ENCODE measurements at regions not wholly inside any gene's neighbourhood (a gene's known extent, or its start where the extent isn't known, plus 50 kb on each side); places are given as distances from the start of the nearest gene placed in this dataset.

DNA sequence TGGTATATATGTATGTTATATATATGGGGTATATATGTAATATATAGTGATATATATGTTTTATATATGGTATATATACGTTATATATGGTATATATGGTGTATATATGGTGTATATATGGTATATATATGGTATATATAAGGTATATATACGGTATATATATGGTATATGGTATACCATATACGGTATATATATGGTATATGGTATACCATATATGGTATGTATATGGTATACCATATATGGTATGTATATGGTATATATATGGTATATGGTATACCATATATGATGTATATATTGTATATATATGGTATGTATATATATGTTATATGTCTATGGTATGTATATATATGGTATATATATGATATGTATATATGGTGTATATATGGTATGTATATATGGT, 447.7 kb upstream of the USP24 start:
- Histone ChIP-seq H3K27ac (ENCODE audit: low read length) (no peak overlapping the region), H3K4me1 (ENCODE audit: control insufficient read depth, insufficient read depth, low read length) (no peaks in the 10 kb centered on the region), H3K4me3 (ENCODE audit: low read length) (no peak overlapping the region), H3K27me3 (ENCODE audit: control insufficient read depth, insufficient read depth) (no peaks in the 10 kb centered on the region), H3K9me3 (ENCODE audit: control insufficient read depth, low read length) (no peaks in the 10 kb centered on the region)
- intact Hi-C loops (cut with DNase I), result no loop called here
- ATAC-seq (no peak), DNase-seq (no peak)
- 91% methylated on average over 3 of the region's 3 CpGs for WGBS

DNA sequence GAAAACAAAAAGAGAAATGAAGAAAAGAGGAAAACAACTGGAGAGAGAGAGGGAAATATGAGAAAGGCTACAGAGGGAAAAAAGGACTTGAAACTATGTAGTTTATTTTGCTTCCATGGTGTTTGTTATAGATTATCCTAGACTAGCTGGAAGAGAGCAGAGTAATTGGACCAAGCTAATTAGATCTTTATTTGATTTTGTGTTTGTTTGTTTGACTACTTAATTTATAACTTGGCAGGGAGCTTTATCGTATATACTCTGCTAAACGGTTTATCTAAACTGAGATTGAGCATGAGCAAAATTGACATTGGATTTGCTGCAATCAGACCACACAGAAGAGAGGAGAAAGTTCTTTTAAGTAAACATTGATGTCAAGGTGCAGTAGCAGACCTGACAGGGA, 443.8 kb upstream of the USP24 start:
- no peak for ATAC-seq
- Histone ChIP-seq H3K4me1 (ENCODE audit: control insufficient read depth, insufficient read depth, low read length) (no peaks in the 10 kb centered on the region), H3K9me3 (ENCODE audit: control insufficient read depth, low read length) (no peaks in the 10 kb centered on the region), H3K27ac (ENCODE audit: low read length) (no peak overlapping the region), H3K27me3 (ENCODE audit: control insufficient read depth, insufficient read depth) (no peaks in the 10 kb centered on the region), H3K4me3 (ENCODE audit: low read length) (no peak overlapping the region)
- no peak for DNase-seq
- 81% methylated on average over 2 of the region's 2 CpGs for WGBS
- intact Hi-C loops (cut with DNase I), result no loop called here

DNA sequence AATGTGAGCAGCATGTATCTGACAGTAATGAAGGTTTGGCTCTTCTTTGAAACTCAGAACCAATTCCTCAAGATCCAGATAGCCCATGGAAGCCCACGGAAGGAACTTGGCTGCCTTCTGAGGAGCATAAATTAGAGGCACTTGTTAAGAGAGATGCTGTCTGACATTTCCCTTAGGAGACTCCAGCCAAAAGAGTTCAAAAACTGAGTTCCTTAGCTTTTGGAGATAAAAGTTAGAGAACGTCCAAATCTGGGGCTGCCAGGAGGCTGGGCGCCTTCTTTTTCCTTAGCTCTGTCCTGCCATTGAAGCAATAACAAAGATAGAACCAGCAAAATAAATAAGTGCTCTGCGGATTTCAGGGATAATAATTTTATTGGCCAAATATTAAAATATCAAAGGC, 439.6 kb upstream of the USP24 start:
- 57% methylated on average over 4 of the region's 4 CpGs for WGBS
- ATAC-seq, result peak; percentile 57 to 83
- no peak overlapping the region for H3K27ac ChIP-seq (ENCODE audit: low read length)

DNA sequence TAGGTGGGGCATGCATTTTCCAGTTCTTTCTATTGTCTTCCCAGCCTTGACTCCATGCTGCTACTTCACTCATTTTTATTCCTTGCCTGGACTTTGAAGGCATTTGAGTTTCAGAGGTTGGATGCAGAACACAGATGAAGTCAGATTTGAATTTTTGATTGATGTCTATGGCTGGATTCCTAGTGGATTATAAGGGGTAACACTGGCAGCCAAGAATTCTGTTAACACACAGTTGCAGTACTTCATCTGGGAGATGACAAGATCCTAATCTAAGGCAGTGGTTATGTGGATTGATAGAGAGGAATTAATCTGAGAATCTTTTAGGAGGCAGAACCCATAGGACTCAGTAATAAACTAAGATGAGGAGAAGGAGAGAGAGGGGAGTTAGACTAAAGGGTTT, 439.0 kb upstream of the USP24 start:
- Histone ChIP-seq H3K27ac (ENCODE audit: low read length) (no peak overlapping the region), H3K27me3 (ENCODE audit: control insufficient read depth, insufficient read depth) (no peaks in the 10 kb centered on the region), H3K4me1 (ENCODE audit: control insufficient read depth, insufficient read depth, low read length) (no peaks in the 10 kb centered on the region), H3K4me3 (ENCODE audit: low read length) (no peak overlapping the region), H3K9me3 (ENCODE audit: control insufficient read depth, low read length) (no peaks in the 10 kb centered on the region)
- intact Hi-C loops (cut with DNase I), result no loop called here
- ATAC-seq (peak in 1 of 2 donors; percentile 17), DNase-seq (no peak)

More for the DNA sequence above, 439.6 kb upstream of the USP24 start:
- peak in 2 of 3 donors; percentile 16 to 76 for DNase-seq
- Histone ChIP-seq H3K9me3 (ENCODE audit: control insufficient read depth, low read length) (no peaks in the 10 kb centered on the region), H3K27me3 (ENCODE audit: control insufficient read depth, insufficient read depth) (no peaks in the 10 kb centered on the region), H3K4me3 (ENCODE audit: low read length) (no peak overlapping the region), H3K4me1 (ENCODE audit: control insufficient read depth, insufficient read depth, low read length) (no peaks in the 10 kb centered on the region)
- intact Hi-C loops (cut with DNase I), result no loop called here

DNA sequence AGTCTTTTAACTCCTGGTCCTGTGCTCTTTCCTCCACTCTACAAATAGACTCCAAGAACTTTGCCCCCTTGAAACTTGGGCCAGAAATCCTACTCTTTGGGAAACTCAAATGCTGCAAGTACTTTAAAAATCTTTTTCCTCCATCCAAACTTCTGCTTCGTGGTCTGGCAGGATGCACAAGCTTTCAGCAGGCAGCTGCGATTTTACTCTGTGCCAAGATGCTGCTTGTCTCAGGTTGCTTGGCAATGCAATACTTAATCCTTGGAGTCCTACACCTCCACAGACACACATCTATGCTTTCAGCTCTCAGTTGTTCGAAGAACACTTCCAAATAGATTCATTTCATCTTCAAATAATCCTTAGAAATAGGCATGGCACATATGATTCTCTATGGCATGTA, 435.3 kb upstream of the USP24 start:
- Histone ChIP-seq H3K4me1 (ENCODE audit: control insufficient read depth, insufficient read depth, low read length) (no peaks in the 10 kb centered on the region), H3K9me3 (ENCODE audit: control insufficient read depth, low read length) (no peaks in the 10 kb centered on the region), H3K4me3 (ENCODE audit: low read length) (no peak overlapping the region), H3K27ac (ENCODE audit: low read length) (no peak overlapping the region), H3K27me3 (ENCODE audit: control insufficient read depth, insufficient read depth) (no peaks in the 10 kb centered on the region)
- DNase-seq, result no peak
- intact Hi-C loops (cut with DNase I), result no loop called here
- WGBS, result 51% methylated on average over 3 of the region's 3 CpGs
- no peak for ATAC-seq

DNA sequence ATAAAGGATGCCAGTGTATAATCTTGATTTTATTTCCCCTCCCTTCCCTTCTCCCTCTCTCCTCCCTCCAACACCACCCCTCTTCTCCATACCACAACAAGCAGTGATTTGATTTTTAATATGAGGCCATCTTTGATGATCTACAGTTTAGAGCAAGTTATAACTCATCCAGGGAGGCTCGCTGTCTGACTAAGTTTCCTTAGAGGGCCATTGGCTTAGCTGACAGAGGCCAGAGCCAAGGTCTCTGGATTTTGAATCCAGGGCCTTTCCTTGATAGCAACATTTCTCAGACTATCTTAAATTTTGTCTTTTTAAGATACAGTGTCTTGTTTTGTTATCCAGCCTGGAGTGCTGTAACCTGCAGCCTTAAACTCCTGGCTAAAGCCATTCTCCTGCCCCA, 431.0 kb upstream of the USP24 start:
- Histone ChIP-seq H3K4me1 (ENCODE audit: control insufficient read depth, insufficient read depth, low read length) (no peaks in the 10 kb centered on the region), H3K27ac (ENCODE audit: low read length) (no peak overlapping the region), H3K27me3 (ENCODE audit: control insufficient read depth, insufficient read depth) (no peaks in the 10 kb centered on the region), H3K9me3 (ENCODE audit: control insufficient read depth, low read length) (no peaks in the 10 kb centered on the region), H3K4me3 (ENCODE audit: low read length) (no peak overlapping the region)
- WGBS, result 79% methylated on average over 1 of the region's 1 CpG
- ATAC-seq, result no peak
- intact Hi-C loops (cut with DNase I), result no loop called here
- DNase-seq, result no peak

DNA sequence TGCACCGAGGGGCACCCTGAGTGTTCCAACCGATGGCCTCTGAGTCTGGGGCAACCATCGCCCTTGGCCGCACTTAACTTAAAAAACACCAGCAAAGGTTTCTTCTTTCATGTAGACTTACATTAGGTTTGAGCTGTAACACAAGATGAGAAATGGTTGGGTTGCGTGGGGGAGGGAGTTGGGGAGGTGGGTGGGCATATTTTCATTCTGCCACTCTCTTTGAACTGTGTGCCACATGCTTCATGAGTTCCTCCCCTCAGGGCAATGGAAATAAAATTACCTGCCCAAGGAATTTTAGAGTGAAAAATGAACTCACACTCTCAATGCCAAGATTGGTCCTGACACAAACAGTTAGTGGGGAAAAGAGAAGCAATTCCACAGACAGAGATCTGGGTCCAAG, 430.1 kb upstream of the USP24 start:
- H3K9me3 ChIP-seq (ENCODE audit: control insufficient read depth, low read length), result no peaks in the 10 kb centered on the region
- no peaks in the 10 kb centered on the region for H3K27me3 ChIP-seq (ENCODE audit: control insufficient read depth, insufficient read depth)
- no peak overlapping the region for H3K27ac ChIP-seq (ENCODE audit: low read length)
- WGBS, result over 99% methylated on average over 5 of the region's 5 CpGs
- DNase-seq (no peak), ATAC-seq (no peak)
- intact Hi-C loops (cut with DNase I), result no loop called here
- no peak overlapping the region for H3K4me3 ChIP-seq (ENCODE audit: low read length)
- no peaks in the 10 kb centered on the region for H3K4me1 ChIP-seq (ENCODE audit: control insufficient read depth, insufficient read depth, low read length)

DNA sequence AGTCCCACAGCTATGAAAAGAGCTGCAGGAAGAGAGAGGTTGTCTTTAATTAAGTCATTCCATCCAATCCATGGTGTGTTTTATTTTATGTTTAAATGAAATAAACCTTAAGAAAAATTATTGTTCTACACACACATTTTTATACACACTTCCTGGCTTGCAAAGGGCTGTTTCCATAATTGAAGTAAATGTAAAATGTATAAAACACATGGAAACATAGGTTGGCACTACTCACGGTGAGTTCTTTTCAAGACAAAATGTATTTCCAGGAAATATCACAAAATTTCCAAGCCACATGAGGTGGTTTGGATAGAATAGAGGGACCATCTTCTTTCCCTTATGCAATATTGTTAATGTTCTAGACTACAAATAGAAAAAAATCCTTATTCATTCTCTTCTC, 426.8 kb upstream of the USP24 start:
- no peak for ATAC-seq
- DNase-seq, result no peak
- H3K27me3 ChIP-seq (ENCODE audit: control insufficient read depth, insufficient read depth), result no peaks in the 10 kb centered on the region
- no peaks in the 10 kb centered on the region for H3K9me3 ChIP-seq (ENCODE audit: control insufficient read depth, low read length)
- intact Hi-C loops (cut with DNase I), result no loop called here
- H3K4me3 ChIP-seq (ENCODE audit: low read length), result no peak overlapping the region
- WGBS, result 85% methylated on average over 1 of the region's 1 CpG
- H3K27ac ChIP-seq (ENCODE audit: low read length), result no peak overlapping the region
- H3K4me1 ChIP-seq (ENCODE audit: control insufficient read depth, insufficient read depth, low read length), result no peaks in the 10 kb centered on the region

DNA sequence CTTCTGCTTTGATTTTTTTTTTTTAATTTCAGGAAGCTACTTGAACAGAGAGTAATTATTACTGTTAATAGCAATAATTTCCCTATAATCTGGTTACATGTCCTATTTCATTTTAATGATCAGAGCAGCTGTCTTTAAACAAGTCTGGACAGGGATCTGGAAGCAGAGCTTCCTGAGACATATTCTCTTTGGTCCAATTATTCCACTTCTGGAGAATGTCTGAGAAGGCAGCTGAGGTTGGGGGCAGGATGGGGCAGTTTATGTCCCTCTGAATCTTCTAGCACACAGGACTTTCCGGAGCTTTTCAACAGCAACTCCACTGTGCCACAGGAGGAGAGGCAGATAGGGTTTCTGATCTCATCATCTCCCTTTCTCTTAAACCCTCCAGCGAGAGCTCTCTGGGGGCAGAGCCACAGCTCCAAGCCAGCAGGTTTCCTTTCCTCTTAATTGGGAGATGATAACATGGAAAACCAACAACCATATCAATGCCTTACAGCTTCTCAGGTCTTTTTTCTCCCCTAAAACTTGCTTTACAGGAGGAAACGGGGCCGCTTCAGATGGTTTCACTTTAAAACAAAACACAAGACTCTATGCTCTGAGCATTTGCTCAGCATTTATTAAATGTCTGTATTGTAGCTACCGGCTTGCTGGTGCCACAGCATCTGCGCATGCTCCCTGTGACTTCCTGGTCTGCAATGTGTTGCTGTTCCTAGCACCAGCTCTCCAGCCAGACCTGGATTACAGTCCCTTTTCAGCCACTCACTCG, 425.7 kb upstream of the USP24 start:
- peak; percentile 84 to 90 (median 86) for DNase-seq
- Histone ChIP-seq H3K4me3 (ENCODE audit: low read length) (peak overlapping the region; percentile 58), H3K27ac (ENCODE audit: low read length) (peak overlapping the region; percentile 63), H3K4me1 (ENCODE audit: control insufficient read depth, insufficient read depth, low read length) (no peaks in the 10 kb centered on the region), H3K9me3 (ENCODE audit: control insufficient read depth, low read length) (no peaks in the 10 kb centered on the region), H3K27me3 (ENCODE audit: control insufficient read depth, insufficient read depth) (no peaks in the 10 kb centered on the region)
- intact Hi-C loops (cut with DNase I), result no loop called here
- ATAC-seq, result peak; percentile 88 to 94
- WGBS, result 25% methylated on average over 7 of the region's 7 CpGs

DNA sequence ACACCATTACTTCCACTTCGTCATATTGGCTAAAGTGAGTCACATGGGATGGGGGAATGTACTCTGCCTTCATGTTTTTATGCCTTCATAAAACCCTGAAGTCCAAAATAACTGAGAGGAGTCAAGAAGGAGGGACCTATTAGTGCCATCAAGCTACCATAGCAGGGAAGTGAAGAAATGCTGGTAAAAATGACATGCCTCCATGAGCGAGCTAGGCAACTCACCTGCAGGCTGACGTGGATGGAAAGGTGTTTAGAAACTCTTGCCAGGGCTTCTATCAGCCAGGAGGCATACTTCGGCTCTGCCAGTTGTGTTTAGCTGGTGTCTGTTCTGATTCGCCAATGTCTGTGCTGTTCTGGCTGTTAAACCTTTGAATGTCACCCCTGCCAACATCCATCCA, 424.4 kb upstream of the USP24 start:
- ATAC-seq (no peak), DNase-seq (no peak)
- WGBS, result 93% methylated on average over 5 of the region's 5 CpGs
- no peaks in the 10 kb centered on the region for H3K9me3 ChIP-seq (ENCODE audit: control insufficient read depth, low read length)
- H3K27me3 ChIP-seq (ENCODE audit: control insufficient read depth, insufficient read depth), result no peaks in the 10 kb centered on the region
- intact Hi-C loops (cut with DNase I), result no loop called here
- no peak overlapping the region for H3K27ac ChIP-seq (ENCODE audit: low read length)
- H3K4me1 ChIP-seq (ENCODE audit: control insufficient read depth, insufficient read depth, low read length), result no peaks in the 10 kb centered on the region
- H3K4me3 ChIP-seq (ENCODE audit: low read length), result no peak overlapping the region

DNA sequence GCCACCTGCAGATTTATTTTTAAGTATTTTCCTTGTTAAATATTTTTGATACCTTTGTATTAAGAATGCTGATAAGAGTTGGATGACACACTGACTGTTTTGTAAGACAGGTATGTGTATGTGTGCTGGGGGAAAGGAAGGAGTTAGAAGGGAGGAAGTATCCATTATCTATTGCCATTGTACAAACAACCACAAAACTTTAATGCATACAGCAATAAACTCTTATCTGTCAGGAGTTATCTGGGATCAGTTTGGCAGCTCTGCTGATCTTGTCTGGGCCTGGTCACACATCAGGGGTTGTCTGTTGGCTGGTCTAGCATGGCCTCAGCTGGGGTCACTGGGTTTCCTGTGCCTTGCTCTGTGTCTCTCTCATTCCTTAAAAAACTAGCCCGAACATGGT, 423.9 kb upstream of the USP24 start:
- H3K4me1 ChIP-seq (ENCODE audit: control insufficient read depth, insufficient read depth, low read length), result no peaks in the 10 kb centered on the region
- 87% methylated on average over 1 of the region's 1 CpG for WGBS
- no peaks in the 10 kb centered on the region for H3K27me3 ChIP-seq (ENCODE audit: control insufficient read depth, insufficient read depth)
- no peaks in the 10 kb centered on the region for H3K9me3 ChIP-seq (ENCODE audit: control insufficient read depth, low read length)
- DNase-seq (no peak), ATAC-seq (no peak)
- H3K4me3 ChIP-seq (ENCODE audit: low read length), result no peak overlapping the region
- no peak overlapping the region for H3K27ac ChIP-seq (ENCODE audit: low read length)
- intact Hi-C loops (cut with DNase I), result no loop called here

DNA sequence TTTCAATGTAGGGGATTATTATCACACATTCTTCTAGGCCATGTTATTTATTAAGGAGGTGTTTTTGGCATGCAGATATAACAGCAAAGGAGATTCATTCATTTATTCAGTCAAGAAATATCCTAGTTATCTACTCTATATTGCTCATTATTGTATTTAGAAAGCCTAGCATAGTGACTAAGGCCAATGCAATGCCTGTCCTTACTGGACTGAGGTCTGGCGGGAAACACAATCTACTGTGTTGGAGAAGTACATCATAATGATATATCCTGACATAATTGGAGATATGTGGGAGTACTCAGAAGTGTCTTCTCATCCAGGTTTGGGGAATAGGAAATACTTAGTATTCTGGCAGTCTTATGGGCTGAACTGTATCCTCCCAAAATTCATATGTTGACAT, 421.5 kb upstream of the USP24 start:
- Histone ChIP-seq H3K27ac (ENCODE audit: low read length) (no peak overlapping the region), H3K27me3 (ENCODE audit: control insufficient read depth, insufficient read depth) (no peaks in the 10 kb centered on the region), H3K9me3 (ENCODE audit: control insufficient read depth, low read length) (no peaks in the 10 kb centered on the region), H3K4me3 (ENCODE audit: low read length) (no peak overlapping the region), H3K4me1 (ENCODE audit: control insufficient read depth, insufficient read depth, low read length) (no peaks in the 10 kb centered on the region)
- ATAC-seq (no peak), DNase-seq (no peak)
- WGBS, result 86% methylated on average over 1 of the region's 1 CpG
- intact Hi-C loops (cut with DNase I), result no loop called here

Data from right cardiac atrium (tissue), 5 donors.